ENCODE measurements at regions not wholly inside any gene's neighbourhood (a gene's known extent, or its start where the extent isn't known, plus 50 kb on each side); places are given as distances from the start of the nearest gene placed in this dataset.
"Not testable (repeated sequence)": the region's sequence is repeated elsewhere in the genome, so short reads cannot be mapped to it uniquely, and the experiment has no call there.

DNA sequence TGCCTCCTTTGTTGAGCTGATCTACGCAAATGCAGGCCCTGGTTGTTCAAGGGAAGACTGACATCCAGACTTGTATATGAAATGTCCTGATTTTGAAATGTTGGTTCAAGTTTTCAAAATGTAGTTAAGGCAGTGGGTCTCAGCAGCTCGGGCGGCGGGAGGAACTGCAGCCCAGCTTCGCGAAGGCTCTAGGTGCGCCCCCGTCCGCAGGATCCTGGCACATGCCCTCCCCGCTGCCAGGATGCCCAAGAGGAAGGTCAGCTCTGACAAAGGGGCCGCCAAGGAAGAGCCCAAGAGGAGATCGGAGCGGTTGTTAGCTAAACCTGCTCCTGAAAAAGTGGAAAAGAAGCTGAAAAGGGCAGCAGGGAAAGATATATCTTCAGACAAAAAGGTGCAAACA is 1310.1 kb downstream of the ADGRL3 start:
- DNase-seq: no peak

- no peak for DNase-seq
These were observed 1300.2 kb downstream of the ADGRL3 start for GRCh38 chr4:62500296-62500695.

DNA sequence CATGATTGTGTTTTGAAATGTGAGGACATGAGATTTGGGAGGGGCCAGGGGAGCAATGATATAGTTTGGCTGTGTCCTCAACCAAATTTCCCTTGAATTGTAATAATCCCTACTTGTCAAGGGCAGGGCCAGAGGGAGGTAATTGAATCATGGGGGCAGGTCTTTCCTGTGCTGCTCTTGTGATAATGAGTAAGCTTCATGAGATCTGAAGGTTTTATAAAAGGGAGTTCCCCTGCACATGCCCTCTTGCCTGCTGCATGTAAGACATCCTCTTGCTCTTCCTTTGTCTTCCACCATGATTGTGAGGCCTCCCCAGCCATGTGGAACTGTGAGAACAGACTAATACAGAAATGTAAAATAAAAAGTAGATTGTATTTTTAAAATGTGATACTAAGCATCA is 1294.9 kb downstream of the ADGRL3 start:
- DNase-seq: no peak

- DNase-seq: not testable (repeated sequence)
These were observed 1291.6 kb downstream of the ADGRL3 start for GRCh38 chr4:62491756-62492155.

GRCh38 chr4:62490635-62491034 is 1290.5 kb downstream of the ADGRL3 start:
- no peak for DNase-seq

- no peak for DNase-seq
These were observed 1286.9 kb downstream of the ADGRL3 start for GRCh38 chr4:62487016-62487415.

DNA sequence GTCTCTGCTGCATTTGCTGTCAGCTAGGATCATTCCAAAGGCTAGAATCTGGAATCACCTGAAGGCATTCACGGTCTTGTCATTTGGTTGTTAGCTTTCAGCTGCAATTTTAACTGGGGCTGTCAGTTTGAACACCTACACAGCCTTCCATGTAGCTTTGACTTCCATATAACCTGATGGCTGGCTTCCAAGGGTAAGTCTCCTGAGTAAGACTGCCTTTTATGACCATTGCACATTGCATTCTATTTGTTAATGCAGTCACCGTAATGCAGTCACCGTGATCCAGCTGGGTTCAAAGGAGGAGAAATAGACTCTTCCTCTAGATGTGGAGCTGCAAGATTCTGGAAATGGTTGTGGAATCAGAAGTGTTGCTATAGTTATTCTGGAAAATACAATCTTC is 1284.2 kb downstream of the ADGRL3 start:
- no peak for DNase-seq

GRCh38 chr4:62482355-62482754 is 1282.2 kb downstream of the ADGRL3 start:
- DNase-seq: no peak

GRCh38 chr4:62475596-62475995 is 1275.5 kb downstream of the ADGRL3 start:
- no peak for DNase-seq

DNA sequence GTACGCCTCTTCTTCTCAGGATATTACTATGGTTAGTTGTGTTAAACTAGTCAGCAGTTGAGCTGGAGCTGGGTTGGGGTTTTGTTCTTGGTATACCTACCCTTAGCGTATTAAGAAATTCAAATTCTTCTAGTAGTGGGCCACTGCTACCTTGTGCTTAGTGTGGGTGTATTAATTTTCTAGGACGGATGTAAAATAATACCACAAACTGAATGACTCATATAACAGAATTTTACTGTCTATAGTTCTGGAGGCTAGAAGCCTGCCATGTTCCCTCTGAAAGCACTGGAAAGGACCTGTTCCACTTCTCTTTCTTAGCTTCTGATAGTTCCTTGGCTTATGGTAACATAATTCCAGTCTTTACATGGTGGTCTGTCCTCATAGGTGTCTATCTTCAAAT is 1274.7 kb downstream of the ADGRL3 start:
- no peak for DNase-seq

GRCh38 chr4:62471021-62471420 is 1270.9 kb downstream of the ADGRL3 start:
- DNase-seq: no peak

DNA sequence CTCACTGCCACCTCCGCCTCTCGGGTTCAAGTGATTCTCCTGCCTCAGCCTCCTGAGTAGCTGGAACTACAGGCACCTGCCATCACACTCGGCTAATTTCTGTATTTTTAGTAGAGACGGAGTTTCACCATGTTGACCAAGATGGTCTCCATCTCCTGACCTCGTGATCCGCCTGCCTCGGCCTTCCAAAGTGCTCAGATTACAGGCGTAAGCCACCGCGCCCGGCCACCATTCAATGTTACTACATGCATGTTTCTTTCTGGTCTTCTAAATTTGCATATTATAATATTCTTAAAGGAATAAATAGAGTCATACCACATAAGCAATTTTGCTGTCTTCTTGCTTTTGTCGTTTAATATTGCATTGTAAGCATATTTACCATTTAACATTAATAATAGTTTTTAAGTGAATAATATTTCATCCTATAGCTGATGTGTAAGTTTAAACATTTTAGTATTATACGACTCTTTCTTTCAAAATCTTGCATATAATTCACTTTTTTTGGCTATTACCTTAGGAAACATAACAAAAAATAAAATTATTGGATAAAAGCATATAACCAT is 1270.4 kb downstream of the ADGRL3 start:
- no peak for DNase-seq

DNA sequence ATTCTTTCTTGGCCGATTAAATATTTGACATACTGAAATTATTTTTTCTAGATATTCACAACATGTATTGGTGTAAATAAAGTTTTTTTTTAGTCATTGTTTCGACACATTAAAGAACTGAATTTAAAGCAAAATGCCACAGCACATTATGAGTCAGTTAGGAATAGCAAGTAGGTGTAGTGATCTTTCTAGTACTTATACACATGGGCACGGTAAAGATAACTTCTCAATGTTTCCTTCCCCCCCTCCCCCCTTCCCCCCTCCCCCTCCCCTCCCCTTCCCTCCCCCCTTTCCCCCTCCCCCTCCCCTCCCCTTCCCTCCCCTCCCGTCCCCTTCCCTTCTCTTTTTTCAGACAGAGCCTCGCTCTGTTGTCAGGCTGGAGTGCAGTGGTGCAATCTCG is 1269.9 kb downstream of the ADGRL3 start:
- no peak for DNase-seq

DNA sequence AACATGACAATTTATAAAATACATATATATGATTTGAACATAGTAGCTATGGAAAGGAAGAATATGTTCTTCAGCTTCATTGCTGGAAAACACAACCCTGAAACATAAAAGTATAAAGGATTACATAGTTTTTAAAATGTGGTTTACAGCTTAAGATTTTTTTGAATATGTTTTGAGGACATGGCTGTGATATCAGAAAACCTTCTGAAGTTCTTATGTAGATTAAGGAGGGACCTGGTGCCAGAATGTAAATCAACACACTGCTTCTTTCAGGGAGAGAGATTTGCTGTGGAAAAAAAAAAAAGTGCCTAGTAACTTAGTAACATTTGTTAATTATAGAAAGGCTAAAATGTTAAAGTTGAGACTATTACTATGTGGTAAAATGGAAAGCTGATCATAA is 1261.8 kb downstream of the ADGRL3 start:
- no peak for DNase-seq

DNA sequence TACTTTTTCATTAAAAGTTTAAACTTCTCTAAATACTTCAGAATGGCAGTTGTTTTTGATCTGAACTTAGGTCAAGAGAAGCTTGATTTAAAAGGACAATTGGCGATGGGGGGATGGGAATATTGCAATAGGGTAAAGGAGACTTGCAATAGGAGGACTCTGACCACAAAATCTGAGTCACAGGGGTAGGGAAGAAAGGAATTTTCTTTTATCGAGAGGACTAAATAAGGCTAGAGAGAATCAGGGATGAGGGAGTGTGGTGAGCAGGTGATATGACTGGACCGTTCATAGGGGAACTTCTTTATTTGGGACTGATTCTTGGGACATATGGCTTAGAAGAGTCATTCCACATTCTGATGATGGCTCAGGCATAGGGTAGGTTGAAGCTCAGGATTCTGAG is 1260.2 kb downstream of the ADGRL3 start:
- DNase-seq: no peak

- no peak for DNase-seq
These were observed 1257.2 kb downstream of the ADGRL3 start for GRCh38 chr4:62457356-62457755.

GRCh38 chr4:62455871-62456270 is 1255.7 kb downstream of the ADGRL3 start:
- no peak for DNase-seq

DNA sequence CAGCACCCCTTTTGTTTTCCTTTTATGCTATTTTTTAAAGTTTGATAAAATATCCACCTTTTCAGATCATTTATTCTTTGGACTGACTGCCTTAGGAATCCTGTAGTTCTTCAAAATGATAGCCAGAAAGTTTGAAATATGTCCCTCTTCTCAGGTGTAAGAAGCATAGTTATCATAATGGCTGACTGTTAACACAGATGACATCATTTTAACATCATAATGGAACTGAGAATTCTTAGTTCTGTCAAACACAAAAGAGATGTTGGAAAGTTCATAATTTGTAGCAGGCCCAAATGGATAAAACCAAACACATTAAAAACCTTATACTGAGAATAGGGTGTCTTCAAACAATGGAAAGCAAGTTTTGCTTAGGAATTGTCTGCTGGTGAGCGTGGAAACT is 1254.4 kb downstream of the ADGRL3 start:
- DNase-seq: no peak

- DNase-seq: no peak
These were observed 1250.6 kb downstream of the ADGRL3 start for GRCh38 chr4:62450740-62451139.

DNA sequence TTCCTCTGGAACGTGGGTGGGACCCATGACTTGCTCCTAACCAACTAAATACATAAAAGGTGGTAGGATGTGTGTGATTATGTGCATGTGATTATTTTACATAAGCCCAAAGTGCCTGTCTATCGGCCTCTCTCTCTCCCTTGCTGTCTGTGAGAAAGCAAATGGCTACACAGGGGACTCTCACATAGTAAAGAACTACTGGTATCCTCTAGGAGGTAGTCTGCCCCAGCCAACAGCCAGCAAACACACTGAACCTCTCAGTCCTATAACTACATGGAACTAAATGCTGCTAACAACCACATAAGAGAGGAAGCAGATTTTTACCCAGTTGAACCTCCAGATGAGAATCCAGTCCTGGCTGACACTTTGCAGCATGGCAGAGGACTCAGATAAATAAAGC is 1249.4 kb downstream of the ADGRL3 start:
- DNase-seq: no peak

DNA sequence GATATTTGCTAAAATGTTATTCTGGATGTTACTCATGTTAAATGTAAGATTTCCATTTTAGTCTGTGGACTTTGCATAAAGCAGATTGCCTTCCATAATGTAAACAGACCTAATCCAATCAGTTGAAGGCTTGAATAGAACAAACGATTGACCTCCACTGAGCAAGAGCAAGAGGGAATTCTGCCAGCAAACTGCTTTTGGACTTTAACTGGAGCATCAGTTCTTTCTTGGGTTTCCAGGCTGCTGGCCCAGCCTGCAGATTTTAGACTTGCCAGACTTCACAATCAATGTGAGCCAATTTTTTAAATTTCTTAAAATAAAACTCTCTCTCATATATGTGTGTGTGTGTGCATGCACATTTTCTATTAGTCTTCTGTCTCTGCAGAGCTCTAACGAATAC is 1248.8 kb downstream of the ADGRL3 start:
- DNase-seq: no peak

DNA sequence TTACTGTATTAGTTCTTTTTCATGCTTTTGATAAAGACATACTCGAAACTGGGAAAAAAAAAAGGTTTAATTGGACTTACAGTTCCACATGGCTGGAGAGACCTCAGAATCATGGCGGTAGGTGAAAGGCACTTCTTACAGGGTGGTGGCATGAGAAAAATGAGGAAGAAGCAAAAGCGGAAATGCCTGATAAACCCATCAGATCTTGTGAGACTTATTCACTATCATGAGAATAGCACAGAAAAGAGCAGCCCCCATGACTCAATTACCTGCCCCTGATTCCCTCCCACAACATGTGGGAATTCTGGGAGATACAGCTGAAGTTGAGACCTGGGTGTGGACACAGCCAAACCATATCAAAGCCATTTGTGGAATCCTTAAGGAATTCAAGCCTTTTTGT is 1238.9 kb downstream of the ADGRL3 start:
- no peak for DNase-seq

GRCh38 chr4:62434921-62435320 is 1234.8 kb downstream of the ADGRL3 start:
- DNase-seq: no peak

DNA sequence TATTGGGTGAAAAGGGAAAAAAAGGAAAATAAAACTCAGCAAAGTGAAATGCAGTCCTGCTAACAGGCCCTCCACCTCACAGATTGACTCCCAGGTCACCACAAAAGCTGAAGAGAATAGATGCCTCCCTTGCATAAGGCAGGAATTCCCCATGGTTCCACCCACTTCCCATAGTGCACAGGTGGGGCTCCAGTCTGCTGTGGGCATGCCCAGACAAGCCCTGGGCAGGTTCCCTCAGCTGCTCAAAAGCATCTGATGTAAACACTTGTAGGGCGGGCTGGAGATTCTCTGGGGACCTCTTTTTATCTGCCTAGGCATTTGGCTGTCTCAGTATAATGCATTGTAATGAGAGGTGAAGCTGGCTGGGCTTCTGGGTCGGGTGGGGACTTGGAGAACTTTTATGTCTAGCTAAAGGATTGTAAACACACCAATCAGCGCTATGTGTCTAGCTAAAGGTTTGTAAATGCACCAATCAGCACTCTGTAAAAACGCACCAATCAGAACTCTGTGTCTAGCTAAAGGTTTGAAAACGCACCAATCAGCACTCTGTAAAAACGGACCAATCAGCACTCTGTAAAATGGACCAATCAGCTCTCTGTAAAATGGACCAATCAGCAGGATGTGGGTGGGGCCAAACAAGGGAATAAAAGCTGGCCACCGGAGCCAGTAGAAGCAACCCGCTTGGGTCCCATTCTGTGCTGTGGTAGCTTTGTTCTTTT is 1231.5 kb downstream of the ADGRL3 start:
- DNase-seq: not testable (repeated sequence)

- DNase-seq: no peak
These were observed 1229.2 kb downstream of the ADGRL3 start for GRCh38 chr4:62429297-62429696.

All from NCI-H1436 treated with DMSO at 0.1 percent for 48 hours (cell line).